DND-41 (cell line): ENCODE measurements at regions not wholly inside any gene's neighbourhood (a gene's known extent, or its start where the extent isn't known, plus 50 kb on each side); places are given as distances from the start of the nearest gene placed in this dataset.

Experiments used
- EZH2 ChIP-seq: IDR thresholded peaks from 3 replicates; pipeline ENCODE4 v1.6.1; 2012; ENCODE audit warnings: borderline replicate concordance, low read depth, mild to moderate bottlenecking, moderate library complexity, low read length, inconsistent platforms; ENCODE audit not compliant: severe bottlenecking
- TF ChIP-seq, protein P1 (sequence below): IDR thresholded peaks from 2 replicates; pipeline ENCODE4 v1.5.1; 2012; ENCODE audit warnings: borderline replicate concordance, low read length, moderate library complexity, mild to moderate bottlenecking; ENCODE audit not compliant: poor library complexity, severe bottlenecking; ENCODE audit errors: extremely low read depth

DNA sequence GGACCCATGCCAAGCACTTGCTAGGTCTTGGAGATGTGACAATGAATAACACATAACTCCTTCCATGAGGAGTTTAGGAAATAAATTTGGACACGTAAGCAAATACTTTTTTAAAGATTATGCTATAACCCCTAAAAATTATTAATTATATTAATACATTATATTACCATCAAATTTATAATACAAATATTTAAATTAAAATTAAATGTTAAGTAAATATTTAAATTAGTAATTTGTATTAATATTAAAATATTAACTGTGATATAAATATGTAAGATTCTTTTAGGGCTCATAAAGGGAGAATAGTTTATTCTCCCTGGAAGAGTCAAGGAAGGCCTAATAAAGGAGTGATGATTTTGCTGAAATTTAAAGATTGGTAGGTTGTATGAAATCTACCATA is 121.1 kb downstream of the RAP2A start:
- TF ChIP-seq, protein P1, sequence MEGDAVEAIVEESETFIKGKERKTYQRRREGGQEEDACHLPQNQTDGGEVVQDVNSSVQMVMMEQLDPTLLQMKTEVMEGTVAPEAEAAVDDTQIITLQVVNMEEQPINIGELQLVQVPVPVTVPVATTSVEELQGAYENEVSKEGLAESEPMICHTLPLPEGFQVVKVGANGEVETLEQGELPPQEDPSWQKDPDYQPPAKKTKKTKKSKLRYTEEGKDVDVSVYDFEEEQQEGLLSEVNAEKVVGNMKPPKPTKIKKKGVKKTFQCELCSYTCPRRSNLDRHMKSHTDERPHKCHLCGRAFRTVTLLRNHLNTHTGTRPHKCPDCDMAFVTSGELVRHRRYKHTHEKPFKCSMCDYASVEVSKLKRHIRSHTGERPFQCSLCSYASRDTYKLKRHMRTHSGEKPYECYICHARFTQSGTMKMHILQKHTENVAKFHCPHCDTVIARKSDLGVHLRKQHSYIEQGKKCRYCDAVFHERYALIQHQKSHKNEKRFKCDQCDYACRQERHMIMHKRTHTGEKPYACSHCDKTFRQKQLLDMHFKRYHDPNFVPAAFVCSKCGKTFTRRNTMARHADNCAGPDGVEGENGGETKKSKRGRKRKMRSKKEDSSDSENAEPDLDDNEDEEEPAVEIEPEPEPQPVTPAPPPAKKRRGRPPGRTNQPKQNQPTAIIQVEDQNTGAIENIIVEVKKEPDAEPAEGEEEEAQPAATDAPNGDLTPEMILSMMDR = no peak
- no peak for TF ChIP-seq EZH2
